ENCODE measurements at regions not wholly inside any gene's neighbourhood (a gene's known extent, or its start where the extent isn't known, plus 50 kb on each side); places are given as distances from the start of the nearest gene placed in this dataset.

DNA sequence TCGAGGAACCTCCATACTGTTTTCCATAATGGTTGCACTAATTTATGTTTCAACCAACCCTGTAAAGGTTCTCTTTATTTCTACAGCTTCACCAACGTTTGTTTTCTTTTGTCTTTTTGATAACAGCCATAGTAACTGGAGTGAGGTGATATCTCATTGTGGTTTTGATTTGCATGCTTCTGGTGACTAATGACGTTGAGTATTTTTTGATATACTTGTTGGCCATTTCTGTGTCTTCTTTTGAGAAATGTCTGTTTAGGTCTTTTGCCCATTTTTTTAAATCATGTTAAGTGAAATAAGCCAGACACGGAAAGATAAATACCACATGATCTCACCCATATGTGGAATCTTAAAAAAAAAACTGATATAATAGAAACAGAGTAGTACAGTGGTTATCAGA is 74.8 kb upstream of the SMIM21 start:
- TF ChIP-seq, protein P1, sequence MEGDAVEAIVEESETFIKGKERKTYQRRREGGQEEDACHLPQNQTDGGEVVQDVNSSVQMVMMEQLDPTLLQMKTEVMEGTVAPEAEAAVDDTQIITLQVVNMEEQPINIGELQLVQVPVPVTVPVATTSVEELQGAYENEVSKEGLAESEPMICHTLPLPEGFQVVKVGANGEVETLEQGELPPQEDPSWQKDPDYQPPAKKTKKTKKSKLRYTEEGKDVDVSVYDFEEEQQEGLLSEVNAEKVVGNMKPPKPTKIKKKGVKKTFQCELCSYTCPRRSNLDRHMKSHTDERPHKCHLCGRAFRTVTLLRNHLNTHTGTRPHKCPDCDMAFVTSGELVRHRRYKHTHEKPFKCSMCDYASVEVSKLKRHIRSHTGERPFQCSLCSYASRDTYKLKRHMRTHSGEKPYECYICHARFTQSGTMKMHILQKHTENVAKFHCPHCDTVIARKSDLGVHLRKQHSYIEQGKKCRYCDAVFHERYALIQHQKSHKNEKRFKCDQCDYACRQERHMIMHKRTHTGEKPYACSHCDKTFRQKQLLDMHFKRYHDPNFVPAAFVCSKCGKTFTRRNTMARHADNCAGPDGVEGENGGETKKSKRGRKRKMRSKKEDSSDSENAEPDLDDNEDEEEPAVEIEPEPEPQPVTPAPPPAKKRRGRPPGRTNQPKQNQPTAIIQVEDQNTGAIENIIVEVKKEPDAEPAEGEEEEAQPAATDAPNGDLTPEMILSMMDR (IDR thresholded peaks at IDR 0.05; ENCODE audit: extremely low read depth, missing control alignments), result no peak
- DNase-seq (ENCODE audit: low spot score), result no peak

DNA sequence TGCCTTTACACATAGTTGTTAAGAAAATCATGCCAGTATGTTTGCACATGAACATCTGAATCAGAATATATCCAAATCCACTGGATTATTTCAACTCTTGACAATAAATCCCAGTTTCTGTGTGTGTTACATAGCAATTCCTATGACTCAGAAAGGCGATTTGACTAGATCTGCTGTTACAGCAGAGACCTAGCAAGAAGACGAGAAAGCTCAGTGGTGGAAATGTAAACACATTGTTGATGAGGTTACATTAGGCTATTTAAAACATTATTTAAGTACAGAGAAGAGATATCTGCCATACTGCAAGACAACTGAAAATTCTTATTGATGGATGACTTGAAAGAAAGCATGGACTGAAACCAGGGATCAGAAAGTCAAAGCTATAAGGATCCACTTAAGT is 73.0 kb upstream of the SMIM21 start:
- TF ChIP-seq, protein P1 (IDR thresholded peaks at IDR 0.05; ENCODE audit: extremely low read depth, missing control alignments), result no peak
- DNase-seq (ENCODE audit: low spot score), result no peak

DNA sequence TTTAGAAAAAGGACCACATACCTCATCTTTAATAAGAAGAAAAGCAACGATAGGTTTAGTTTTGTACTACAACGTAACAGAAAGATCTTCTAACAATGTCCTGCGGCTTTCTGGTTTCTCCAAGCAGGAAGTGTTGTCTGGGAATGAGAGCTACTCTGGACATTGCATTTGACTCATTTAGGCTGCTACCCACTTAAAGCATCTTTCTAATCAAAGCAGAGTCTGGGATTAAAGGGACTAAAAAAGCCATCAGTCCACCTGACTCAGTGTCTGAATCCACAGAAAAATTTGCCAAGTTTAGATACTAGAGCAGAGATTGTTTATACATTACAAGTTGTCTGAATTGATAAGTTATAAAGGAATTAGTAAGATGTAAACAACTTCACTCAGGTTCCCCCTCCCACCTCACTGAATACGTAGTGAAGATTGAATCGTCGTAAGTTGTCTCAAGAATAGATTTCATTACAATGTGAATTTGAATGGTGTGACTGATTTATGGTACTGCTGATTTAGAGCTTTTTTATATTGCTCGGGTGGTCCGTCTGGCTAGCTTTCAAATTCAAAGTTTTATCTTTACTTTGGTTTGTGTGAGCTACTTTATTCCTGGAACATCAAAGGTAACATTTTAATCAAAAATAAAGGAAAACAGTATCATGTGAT is 70.2 kb upstream of the SMIM21 start:
- TF ChIP-seq, protein P1 (IDR thresholded peaks at IDR 0.05; ENCODE audit: extremely low read depth, missing control alignments), result no peak
- DNase-seq (ENCODE audit: low spot score), result no peak

DNA sequence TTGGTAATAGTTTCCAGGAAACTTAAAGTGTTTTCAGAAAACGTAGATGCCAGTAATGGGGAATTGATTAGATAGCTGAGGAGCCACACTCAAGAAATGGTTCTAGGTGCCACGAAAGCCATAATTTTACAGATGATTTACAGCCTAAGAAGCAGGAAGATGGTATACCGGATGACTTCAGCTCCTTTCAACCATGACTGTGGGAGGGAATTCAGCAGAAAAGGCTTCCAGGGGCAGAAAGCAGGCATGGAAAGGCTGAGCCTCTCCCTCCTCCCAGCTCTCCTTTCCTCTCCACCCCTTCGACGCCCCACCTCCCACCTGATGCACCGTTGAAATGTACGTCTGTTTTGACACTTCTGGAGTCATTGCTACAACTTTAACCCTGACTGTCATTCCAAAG is 68.6 kb upstream of the SMIM21 start:
- DNase-seq (ENCODE audit: low spot score), result no peak
- TF ChIP-seq, protein P1 (IDR thresholded peaks at IDR 0.05; ENCODE audit: extremely low read depth, missing control alignments), result no peak

DNA sequence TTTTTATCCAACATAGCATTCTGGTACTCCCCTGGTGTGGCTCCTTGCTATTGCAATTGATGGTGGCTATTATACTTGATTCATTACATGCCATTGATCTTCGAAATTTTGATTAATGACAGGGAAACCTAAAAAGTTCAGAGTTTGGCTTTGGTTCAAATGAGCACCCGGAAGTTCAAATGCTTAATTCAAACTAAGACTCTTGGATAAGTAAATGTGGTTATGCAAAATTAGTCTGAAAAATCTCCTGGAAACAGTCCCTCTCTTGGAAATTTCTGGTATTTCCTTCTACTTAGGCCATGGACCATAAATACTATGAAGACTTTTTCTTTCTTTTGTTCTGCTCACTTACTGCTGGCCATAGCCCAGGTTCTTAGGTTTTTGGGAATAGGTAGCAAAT is 65.3 kb upstream of the SMIM21 start:
- no peak for DNase-seq (ENCODE audit: low spot score)
- TF ChIP-seq, protein P1 (IDR thresholded peaks at IDR 0.05; ENCODE audit: extremely low read depth, missing control alignments), result no peak

DNA sequence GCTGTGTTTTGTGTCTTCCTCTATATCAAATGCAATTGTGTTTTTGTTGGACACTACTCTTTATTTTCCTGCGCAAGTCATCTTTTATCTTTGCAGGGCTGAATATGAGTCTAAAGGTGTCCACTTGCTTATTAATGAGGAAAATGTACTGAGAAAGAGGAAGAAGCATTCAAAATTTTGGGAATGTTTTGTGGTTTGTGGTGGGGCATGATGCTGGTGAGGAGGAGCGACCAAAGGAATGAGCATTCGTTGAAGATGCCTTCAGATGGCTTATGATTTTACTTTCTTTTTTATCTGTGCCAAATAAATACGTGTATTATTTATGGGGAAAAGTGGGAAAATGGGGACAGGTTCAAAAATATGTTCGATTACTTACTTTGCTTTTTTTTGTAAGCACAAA is 63.9 kb upstream of the SMIM21 start:
- TF ChIP-seq, protein P1 (IDR thresholded peaks at IDR 0.05; ENCODE audit: extremely low read depth, missing control alignments), result no peak
- no peak for DNase-seq (ENCODE audit: low spot score)

DNA sequence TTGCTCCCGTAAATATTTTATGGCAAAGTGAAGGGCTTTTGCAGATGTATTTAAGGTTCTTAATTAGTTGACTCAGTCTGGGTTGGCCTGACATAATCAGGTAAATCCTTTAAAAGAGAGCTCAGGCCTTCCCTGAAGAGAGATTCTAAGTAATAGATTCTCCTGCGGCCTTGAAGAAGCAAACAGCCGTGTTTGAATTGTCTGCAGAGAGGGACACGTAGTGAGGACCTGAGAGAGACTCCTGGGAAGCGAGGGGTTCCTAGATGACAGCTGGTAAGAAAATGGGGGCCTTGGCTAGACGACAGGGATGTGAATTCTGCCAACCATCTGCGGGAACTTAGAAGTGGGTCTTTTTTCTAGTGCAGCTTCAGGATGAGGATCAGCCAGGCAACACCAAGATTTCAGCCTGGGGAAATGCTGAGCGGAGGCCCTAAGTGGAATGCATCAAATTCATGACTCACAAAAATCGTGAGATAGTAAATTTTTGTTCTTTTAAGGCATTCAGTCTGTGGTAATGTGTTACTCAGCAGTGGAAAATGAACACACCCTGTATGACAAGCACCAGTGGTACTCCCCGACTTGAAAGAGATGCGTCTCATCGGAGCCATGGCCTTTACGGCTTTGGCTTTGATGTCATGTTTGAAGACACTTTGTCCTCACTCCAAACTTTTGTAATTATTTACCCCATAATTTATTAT is 62.1 kb upstream of the SMIM21 start:
- TF ChIP-seq, protein P1 (IDR thresholded peaks at IDR 0.05; ENCODE audit: extremely low read depth, missing control alignments), result no peak
- no peak for DNase-seq (ENCODE audit: low spot score)

Measured in GM20000 (cell line).